Stimulated activated CD8-positive, alpha-beta memory T cell treated with anti-CD3 and anti-CD28 coated beads, Interleukin-7, amount 100 ng/mL, for 1 hour (primary cell): ENCODE measurements at regions not wholly inside any gene's neighbourhood (a gene's known extent, or its start where the extent isn't known, plus 50 kb on each side); places are given as distances from the start of the nearest gene placed in this dataset.

Source experiments
- DNase-seq, 2 donors: peaks; one replicate each; pipeline ENCODE4 v3.0.0-alpha.2; 2020; ENCODE audit warnings: low read depth in 2 of 2

GRCh38 chr1:195550071-195550862 is 1058.0 kb downstream of the KCNT2 start:
- DNase-seq = no peak

GRCh38 chr1:195530961-195531360 is 1077.3 kb downstream of the KCNT2 start:
- DNase-seq = no peak

- DNase-seq = no peak
Observed at GRCh38 chr1:195529881-195530280, 1078.4 kb downstream of the KCNT2 start.

- no peak for DNase-seq
Observed at GRCh38 chr1:195520757-195521156, 1087.5 kb downstream of the KCNT2 start.

GRCh38 chr1:195516036-195516435 is 1092.2 kb downstream of the KCNT2 start:
- DNase-seq = no peak

GRCh38 chr1:195511501-195511900 is 1096.7 kb downstream of the KCNT2 start:
- no peak for DNase-seq

GRCh38 chr1:195501118-195501517 is 1107.1 kb downstream of the KCNT2 start:
- no peak for DNase-seq

GRCh38 chr1:195495720-195496635 is 1112.3 kb downstream of the KCNT2 start:
- DNase-seq = no peak

GRCh38 chr1:195482137-195482536 is 1126.1 kb downstream of the KCNT2 start:
- no peak for DNase-seq

GRCh38 chr1:195481293-195481692 is 1126.9 kb downstream of the KCNT2 start:
- no peak for DNase-seq

- no peak for DNase-seq
Observed at GRCh38 chr1:195475568-195475967, 1132.7 kb downstream of the KCNT2 start.

- DNase-seq = no peak
Observed at GRCh38 chr1:195472291-195472690, 1135.9 kb downstream of the KCNT2 start.

- DNase-seq = no peak
Observed at GRCh38 chr1:195466639-195467038, 1141.6 kb downstream of the KCNT2 start.

GRCh38 chr1:195462646-195463045 is 1145.6 kb downstream of the KCNT2 start:
- DNase-seq = no peak

- no peak for DNase-seq
Observed at GRCh38 chr1:195462152-195462551, 1146.1 kb downstream of the KCNT2 start.

- no peak for DNase-seq
Observed at GRCh38 chr1:195458365-195458764, 1149.9 kb downstream of the KCNT2 start.

- DNase-seq = no peak
Observed at GRCh38 chr1:195450794-195451193, 1157.4 kb downstream of the KCNT2 start.

- DNase-seq = no peak
Observed at GRCh38 chr1:195439661-195440060, 1168.6 kb downstream of the KCNT2 start.

GRCh38 chr1:195434566-195435203 is 1173.6 kb downstream of the KCNT2 start:
- no peak for DNase-seq

- no peak for DNase-seq
Observed at GRCh38 chr1:195430826-195431225, 1177.4 kb downstream of the KCNT2 start.

- DNase-seq = no peak
Observed at GRCh38 chr1:195428927-195429326, 1179.3 kb downstream of the KCNT2 start.

GRCh38 chr1:195415584-195415983 is 1192.7 kb downstream of the KCNT2 start:
- no peak for DNase-seq
